Fibroblast of lung (primary cell): ENCODE measurements at regions not wholly inside any gene's neighbourhood (a gene's known extent, or its start where the extent isn't known, plus 50 kb on each side); places are given as distances from the start of the nearest gene placed in this dataset.

ENCODE experiments used
- EZH2 ChIP-seq: IDR thresholded peaks from 2 replicates; pipeline ENCODE4 v1.5.1; 2012; ENCODE audit warnings: low read length, control low read depth, mild to moderate bottlenecking; ENCODE audit errors: missing control alignments
- TF ChIP-seq, protein P1 (sequence below), 2 donors: IDR thresholded peaks in 1 of 2; conservative IDR thresholded peaks in 1 of 2; 1 replicate in 1 of 2; 2 replicates in 1 of 2; pipeline ENCODE4 v1.5.1; 2011 to 2012; ENCODE audit warnings: low read length in 2 of 2, control low read depth in 1 of 2, inconsistent platforms in 1 of 2, low read depth in 1 of 2, mild to moderate bottlenecking in 1 of 2

GRCh38 chr10:130578532-130579289 lies 442.5 kb downstream of the GLRX3 start:
- TF ChIP-seq EZH2: no peak
- TF ChIP-seq, protein P1, sequence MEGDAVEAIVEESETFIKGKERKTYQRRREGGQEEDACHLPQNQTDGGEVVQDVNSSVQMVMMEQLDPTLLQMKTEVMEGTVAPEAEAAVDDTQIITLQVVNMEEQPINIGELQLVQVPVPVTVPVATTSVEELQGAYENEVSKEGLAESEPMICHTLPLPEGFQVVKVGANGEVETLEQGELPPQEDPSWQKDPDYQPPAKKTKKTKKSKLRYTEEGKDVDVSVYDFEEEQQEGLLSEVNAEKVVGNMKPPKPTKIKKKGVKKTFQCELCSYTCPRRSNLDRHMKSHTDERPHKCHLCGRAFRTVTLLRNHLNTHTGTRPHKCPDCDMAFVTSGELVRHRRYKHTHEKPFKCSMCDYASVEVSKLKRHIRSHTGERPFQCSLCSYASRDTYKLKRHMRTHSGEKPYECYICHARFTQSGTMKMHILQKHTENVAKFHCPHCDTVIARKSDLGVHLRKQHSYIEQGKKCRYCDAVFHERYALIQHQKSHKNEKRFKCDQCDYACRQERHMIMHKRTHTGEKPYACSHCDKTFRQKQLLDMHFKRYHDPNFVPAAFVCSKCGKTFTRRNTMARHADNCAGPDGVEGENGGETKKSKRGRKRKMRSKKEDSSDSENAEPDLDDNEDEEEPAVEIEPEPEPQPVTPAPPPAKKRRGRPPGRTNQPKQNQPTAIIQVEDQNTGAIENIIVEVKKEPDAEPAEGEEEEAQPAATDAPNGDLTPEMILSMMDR (conservative IDR thresholded peaks at IDR 0.05 in 1 of 2, IDR thresholded peaks at IDR 0.05 in 1 of 2; ENCODE audit: low read depth in 1 of 2, low read length in 2 of 2): no peak
